Effector CD8-positive, alpha-beta T cell (primary cell): ENCODE measurements at regions not wholly inside any gene's neighbourhood (a gene's known extent, or its start where the extent isn't known, plus 50 kb on each side); places are given as distances from the start of the nearest gene placed in this dataset.

Experiments
- DNase-seq: peaks from one replicate; lab custom pipeline; 2025; lab: John Stamatoyannopoulos, UW

- no peak for DNase-seq
Measured at GRCh38 chr4:129550281-129550785, 454.4 kb downstream of the C4orf33 start.

- DNase-seq = no peak
Measured at GRCh38 chr4:129561280-129561679, 465.3 kb downstream of the C4orf33 start.

DNA sequence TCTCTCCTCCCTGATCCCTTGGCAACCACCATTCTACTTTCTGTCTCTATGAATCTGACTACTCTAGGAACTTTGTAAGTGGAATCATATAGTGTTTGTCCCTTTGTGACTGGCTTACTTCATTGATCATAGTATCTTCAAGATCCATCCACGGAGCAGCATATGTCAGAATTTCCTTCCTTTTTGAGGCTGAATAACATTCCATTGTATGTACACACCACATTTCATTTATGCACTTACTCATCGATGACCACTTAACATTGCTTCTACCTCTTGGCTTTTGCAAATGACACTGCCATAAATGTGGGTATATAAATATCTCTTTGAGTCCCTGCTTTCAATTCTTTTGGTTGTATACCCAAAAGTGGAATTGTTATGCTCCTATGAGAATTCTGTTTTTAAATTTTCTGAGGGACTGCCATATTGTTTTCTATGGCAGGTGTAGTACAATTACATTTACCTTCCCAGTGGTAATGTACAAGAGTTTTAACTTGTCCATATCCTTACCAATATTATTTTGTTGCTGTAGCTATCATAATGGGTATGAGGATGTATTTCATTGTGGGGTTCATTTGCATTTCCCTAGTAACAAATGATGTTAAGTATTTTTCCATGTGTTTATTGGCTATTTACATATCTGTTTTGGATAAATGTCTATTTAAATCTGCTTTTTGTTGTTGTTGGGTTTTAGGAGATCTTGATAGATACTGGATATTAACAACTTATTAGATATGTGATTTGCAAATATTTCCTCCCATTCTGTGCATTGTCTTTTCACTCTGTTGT, 466.1 kb downstream of the C4orf33 start:
- no peak for DNase-seq

DNA sequence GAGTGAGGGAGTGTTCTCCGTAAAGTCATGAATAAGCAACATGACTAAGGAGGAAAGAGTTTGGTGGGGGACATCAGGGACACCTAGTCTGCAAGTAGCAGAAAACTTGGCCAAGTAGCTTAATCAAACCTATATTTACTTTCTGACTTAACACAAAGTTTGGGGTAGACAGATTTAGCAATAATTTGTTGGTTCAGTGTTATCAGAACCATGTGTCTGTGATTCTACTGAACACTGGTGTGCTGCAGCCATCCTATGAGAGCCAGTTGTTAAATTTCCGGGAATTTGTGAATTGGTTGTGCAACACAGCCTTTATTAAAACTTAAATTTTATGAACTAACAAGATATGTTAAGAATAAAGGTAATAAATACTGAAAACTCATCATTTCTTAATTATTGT, 469.3 kb downstream of the C4orf33 start:
- DNase-seq = no peak

- no peak for DNase-seq
Measured at GRCh38 chr4:129570326-129570725, 474.4 kb downstream of the C4orf33 start.

DNA sequence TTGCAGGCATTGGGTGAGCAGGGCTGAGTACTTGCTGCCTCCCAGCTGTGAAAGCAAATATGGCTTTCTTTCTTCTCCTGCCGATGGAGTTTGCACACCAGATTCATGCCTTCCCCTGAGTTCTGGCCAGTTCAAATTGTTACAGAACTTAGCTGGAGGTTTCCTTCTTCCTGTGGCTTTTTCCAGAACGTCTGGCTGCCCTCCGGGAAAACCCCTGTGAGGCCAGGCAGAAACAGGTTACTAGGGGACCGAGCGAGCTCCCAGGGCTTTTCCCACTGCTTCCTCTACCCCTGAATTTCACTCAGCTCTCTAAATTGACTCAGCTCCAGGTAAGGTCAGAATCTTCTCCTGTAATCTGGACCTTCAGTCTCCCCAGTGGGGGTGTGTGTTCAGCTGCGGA, 482.4 kb downstream of the C4orf33 start:
- DNase-seq = no peak

DNA sequence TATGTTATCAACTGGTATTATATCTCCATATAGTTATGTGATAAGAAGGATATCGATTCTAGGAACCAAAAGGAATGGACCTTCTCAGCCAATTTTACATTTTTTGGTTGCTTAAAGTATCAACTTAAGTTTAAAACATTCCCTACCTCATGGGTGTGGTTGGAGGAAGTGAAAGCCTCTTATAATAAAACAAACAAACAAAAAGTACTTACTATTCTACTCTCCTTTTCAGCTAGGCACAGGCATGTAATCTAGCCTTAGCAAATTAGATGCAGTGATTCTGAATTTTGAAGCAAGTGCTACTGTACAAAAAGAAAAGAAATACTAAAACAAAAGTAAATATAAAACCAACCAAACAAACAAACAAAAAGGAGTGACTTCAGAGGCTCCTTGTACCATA, 485.4 kb downstream of the C4orf33 start:
- no peak for DNase-seq

DNA sequence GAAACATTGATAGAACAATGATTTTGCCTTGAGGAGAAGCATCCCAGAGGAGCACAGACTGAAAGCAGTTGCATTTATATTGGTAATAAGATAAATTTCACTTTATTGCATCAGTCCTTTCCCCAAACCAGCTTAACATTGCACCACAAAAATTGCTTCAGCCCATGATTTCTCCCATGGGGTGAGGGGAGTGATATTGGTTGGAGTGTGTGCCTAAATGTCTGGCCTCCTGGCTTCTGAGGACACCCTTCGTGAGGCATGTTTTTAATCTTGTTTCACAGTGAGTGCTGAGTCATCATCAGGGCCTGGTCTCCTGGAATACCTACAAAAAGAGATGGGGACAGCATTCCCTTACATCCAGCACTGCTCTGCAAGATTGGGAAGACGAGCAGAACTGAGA, 487.9 kb downstream of the C4orf33 start:
- DNase-seq = no peak

DNA sequence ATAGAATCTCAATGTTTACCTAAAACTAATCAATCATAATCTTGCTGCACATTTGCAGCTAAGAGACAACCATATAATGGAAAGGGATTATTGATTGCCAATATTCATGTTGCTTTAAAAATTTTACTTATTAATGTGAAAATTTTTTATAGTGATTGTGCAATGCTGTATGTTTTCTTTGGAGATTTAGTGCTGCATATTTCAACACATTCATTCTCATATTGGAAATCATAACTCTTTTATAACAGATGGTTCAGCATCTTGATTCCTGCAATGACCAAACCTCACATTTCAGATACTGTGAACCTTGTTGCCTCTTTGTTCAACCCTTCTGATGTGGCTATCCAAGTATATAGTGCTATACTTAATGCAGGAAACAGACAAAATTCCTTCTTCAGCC, 502.6 kb downstream of the C4orf33 start:
- DNase-seq = no peak

DNA sequence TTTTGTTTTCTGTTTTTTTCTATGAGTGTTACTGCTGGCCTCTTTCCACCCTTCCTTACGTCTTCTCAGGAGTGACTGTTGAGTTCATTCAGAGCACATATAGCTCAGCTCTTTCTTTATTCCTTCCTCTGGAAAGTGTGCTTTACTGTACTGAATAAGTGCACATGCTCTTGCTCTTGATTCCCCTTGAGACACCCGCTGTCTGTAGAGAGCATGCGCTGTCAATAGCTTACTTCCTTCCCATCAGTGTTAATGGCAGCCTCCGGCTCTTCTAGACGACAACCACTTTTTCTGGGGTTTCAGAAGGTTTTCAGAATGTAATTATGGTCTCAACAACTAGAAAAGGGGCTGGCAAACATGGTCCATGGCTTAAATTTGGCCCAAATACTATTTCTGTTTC, 504.9 kb downstream of the C4orf33 start:
- DNase-seq = no peak

- DNase-seq = no peak
Measured at GRCh38 chr4:129602447-129602846, 506.5 kb downstream of the C4orf33 start.

DNA sequence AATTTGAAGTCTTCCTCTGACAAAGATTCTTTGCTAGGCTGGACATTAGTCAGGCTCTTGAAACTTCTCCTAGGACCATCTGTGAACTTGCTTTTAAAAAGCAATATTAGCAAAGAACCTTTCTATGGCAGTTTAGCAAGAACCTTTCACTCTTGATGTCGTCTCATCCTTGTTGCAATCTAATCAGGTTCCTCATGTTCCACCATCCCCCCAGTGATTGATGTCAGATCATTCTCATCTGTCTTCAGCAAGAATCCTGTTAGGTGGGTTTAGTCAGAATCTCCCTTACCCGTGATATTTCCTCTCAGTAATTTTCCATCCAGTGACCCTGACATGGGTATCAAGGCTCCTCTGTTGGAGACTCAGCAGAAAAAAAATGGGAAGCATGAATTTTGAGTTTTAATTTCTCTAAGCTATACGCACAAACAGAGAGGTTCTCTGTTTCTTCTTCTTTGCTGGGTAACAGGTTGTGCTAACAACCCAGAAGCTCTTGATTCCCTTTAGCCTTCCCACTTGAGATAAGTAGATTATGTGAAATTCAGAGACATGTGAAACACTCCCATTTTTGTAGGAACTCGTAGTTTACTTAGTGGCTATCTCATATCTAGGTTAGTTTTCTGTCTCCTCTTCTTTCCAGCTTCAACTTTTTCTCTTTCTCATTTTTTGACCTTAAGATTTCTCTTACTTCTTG, 507.4 kb downstream of the C4orf33 start:
- DNase-seq = no peak

GRCh38 chr4:129604632-129605255, 508.8 kb downstream of the C4orf33 start:
- DNase-seq = no peak

DNA sequence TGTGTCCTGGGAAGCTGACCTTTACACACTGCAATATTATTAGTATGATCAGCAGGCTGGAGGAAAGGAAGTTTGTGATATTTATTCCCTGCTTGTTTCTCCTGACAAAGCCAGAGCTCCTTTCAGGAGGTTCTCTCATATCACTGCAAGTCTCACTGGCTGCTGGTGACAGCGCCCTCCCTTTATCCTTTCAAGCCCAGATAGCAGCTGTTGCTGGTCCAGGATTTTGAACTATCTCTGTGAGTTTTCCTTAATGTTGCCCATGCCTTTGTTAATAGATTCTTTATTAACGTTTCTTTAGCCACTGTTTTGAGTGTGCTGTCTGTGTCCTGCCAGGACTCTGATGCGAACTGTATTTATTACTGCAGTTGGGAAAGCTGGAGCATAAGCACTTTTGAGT, 518.7 kb downstream of the C4orf33 start:
- no peak for DNase-seq

DNA sequence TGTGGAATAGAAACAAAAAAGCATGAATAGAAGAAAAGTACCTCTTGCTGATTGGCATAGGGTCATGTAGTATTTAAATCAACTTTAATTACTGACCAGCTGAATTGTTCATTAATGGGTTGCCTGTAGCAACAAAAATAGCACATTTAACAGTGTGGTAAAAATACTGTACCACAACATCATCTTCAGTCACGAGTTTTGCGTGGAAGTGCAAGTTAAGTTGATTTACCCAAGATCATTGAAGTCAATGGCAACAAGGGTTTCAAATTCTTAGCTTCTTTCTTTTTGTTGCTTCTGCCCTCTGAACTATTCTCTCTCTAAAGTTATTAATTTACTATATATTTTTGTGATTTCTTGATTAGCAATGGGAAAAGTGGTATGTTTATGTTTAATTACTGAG, 526.6 kb downstream of the C4orf33 start:
- no peak for DNase-seq

GRCh38 chr4:129623233-129623875, 527.4 kb downstream of the C4orf33 start:
- no peak for DNase-seq

DNA sequence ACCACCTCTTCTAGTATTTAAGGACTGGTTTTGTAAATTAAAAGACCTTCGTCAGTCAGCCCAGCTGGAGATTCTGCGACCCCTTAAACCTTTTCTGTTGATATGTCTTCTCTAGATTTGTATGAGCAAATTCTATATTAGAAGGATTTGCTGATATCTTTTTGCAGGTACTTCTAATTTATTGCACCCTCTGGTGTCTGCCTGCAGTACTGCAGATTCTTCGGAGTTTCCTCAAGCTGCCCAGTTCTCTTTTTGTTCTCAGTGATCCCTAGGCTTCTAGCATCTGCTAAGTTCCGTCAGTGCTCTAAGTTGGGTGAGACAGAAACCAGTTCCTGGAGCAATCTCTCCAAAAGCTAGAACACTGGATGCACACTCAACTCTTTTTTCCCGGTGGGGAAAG, 545.2 kb downstream of the C4orf33 start:
- DNase-seq = peak; percentile 12

DNA sequence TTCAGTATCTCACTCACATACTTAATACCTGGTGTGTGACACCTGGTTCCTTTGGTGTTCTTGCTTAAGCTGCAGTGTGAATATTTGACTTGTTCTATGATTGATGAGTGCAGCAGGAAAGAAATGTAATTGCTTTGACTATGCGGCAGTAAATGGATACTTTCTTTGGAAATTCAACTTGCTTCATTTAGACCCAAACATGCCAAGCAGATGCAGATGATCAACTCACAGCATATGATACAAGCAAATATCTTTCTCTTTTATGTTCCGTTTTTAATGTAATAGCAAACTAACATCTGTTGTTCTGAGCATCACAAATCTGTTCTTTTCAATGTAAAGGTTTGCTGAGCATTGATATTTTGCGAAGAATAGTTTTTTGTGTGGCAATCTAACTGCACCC, 549.5 kb downstream of the C4orf33 start:
- no peak for DNase-seq

GRCh38 chr4:129668092-129668491, 572.1 kb downstream of the C4orf33 start:
- no peak for DNase-seq

GRCh38 chr4:129672941-129673340, 577.0 kb downstream of the C4orf33 start:
- DNase-seq = no peak

- no peak for DNase-seq
Measured at GRCh38 chr4:129675036-129675435, 579.1 kb downstream of the C4orf33 start.

GRCh38 chr4:129676934-129677333, 581.0 kb downstream of the C4orf33 start:
- DNase-seq = no peak
